H9 (cell line): ENCODE measurements at regions not wholly inside any gene's neighbourhood (a gene's known extent, or its start where the extent isn't known, plus 50 kb on each side); places are given as distances from the start of the nearest gene placed in this dataset.

Experiments
- DNase-seq: peaks from one replicate; pipeline ENCODE4 v3.0.0-alpha.2; 2017
- H2AFZ ChIP-seq: one replicate; pipeline ENCODE4 v1.6.1; 2013; ENCODE audit warnings: mild to moderate bottlenecking, low read length, control low read depth, moderate library complexity
- H2AK5ac ChIP-seq: 2 replicates; pipeline ENCODE4 v1.6.1; 2013; ENCODE audit warnings: low read length, control low read depth, mixed read lengths; ENCODE audit not compliant: insufficient read length
- H2BK120ac ChIP-seq: one replicate; pipeline ENCODE4 v1.6.1; 2013; ENCODE audit warnings: low read depth, mild to moderate bottlenecking, low read length, control low read depth, inconsistent platforms; ENCODE audit not compliant: poor library complexity, severe bottlenecking
- H2BK12ac ChIP-seq: 2 replicates; pipeline ENCODE4 v1.6.1; 2013; ENCODE audit warnings: low read length, control low read depth, mixed read lengths, low read depth; ENCODE audit not compliant: insufficient read length
- H2BK15ac ChIP-seq: 2 replicates; pipeline ENCODE4 v1.6.1; 2013; ENCODE audit warnings: low read depth, low read length, control low read depth
- H2BK20ac ChIP-seq: one replicate; pipeline ENCODE4 v1.6.1; 2013; ENCODE audit warnings: low read depth, mild to moderate bottlenecking, low read length, control low read depth, inconsistent platforms; ENCODE audit not compliant: poor library complexity, severe bottlenecking
- H2BK5ac ChIP-seq: 2 replicates; pipeline ENCODE4 v1.6.1; 2013; ENCODE audit warnings: low read length, control low read depth, mixed read lengths; ENCODE audit not compliant: insufficient read length
- H3K14ac ChIP-seq: 2 replicates; pipeline ENCODE4 v1.6.1; 2013; ENCODE audit warnings: low read length, control low read depth; ENCODE audit not compliant: insufficient read depth
- H3K18ac ChIP-seq: 2 replicates; pipeline ENCODE4 v1.6.1; 2013; ENCODE audit warnings: low read depth, mild to moderate bottlenecking, mixed read lengths, low read length, control low read depth; ENCODE audit not compliant: insufficient read length
- H3K23ac ChIP-seq: 2 replicates; pipeline ENCODE4 v1.6.1; 2013; ENCODE audit warnings: low read length, control low read depth, mixed read lengths, low read depth; ENCODE audit not compliant: insufficient read length
- H3K23me2 ChIP-seq: 2 replicates; pipeline ENCODE4 v1.6.1; 2013; ENCODE audit warnings: low read depth, mild to moderate bottlenecking, mixed read lengths, low read length, control low read depth; ENCODE audit not compliant: insufficient read length, poor library complexity, severe bottlenecking
- H3K27ac ChIP-seq: 2 replicates; pipeline ENCODE4 v1.5.1; 2013; ENCODE audit warnings: low read length, control low read depth, mixed read lengths, low read depth; ENCODE audit not compliant: insufficient read length
- H3K27me3 ChIP-seq: 2 replicates; pipeline ENCODE4 v1.6.1; 2013; ENCODE audit warnings: low read length, control low read depth, inconsistent platforms; ENCODE audit not compliant: insufficient read depth
- H3K4ac ChIP-seq: 2 replicates; pipeline ENCODE4 v1.6.1; 2013; ENCODE audit warnings: low read depth, mild to moderate bottlenecking, control low read depth, inconsistent platforms, low read length, moderate library complexity
- H3K4me1 ChIP-seq: 2 replicates; pipeline ENCODE4 v1.6.1; 2013; ENCODE audit warnings: low read length, control low read depth, inconsistent platforms; ENCODE audit not compliant: insufficient read depth
- H3K4me2 ChIP-seq: 2 replicates; pipeline ENCODE4 v1.6.1; 2013; ENCODE audit warnings: low read length, control low read depth, mixed read lengths; ENCODE audit not compliant: insufficient read length, insufficient read depth
- H3K56ac ChIP-seq: 2 replicates; pipeline ENCODE4 v1.6.1; 2013; ENCODE audit warnings: low read depth, mild to moderate bottlenecking, mixed read lengths, low read length, control low read depth; ENCODE audit not compliant: insufficient read length
- H3K79me1 ChIP-seq: 2 replicates; pipeline ENCODE4 v1.6.1; 2013; ENCODE audit warnings: low read depth, mild to moderate bottlenecking, moderate library complexity, low read length, control low read depth, inconsistent platforms; ENCODE audit not compliant: insufficient read depth, poor library complexity, severe bottlenecking
- H3K79me2 ChIP-seq: 2 replicates; pipeline ENCODE4 v1.6.1; 2013; ENCODE audit warnings: low read length, control low read depth, inconsistent platforms; ENCODE audit not compliant: insufficient read depth
- H3K9ac ChIP-seq: 2 replicates; pipeline ENCODE4 v1.6.1; 2013; ENCODE audit warnings: low read length, control low read depth, mixed read lengths; ENCODE audit not compliant: insufficient read length; ENCODE audit errors: extremely low read depth
- H3K9me3 ChIP-seq: one replicate; pipeline ENCODE4 v1.6.1; 2013; ENCODE audit warnings: low read depth, low read length, inconsistent platforms; ENCODE audit not compliant: control insufficient read depth
- H3T11ph ChIP-seq: one replicate; pipeline ENCODE4 v1.6.1; 2013; ENCODE audit warnings: mild to moderate bottlenecking, low read length, control low read depth, inconsistent platforms
- H4K20me1 ChIP-seq: one replicate; pipeline ENCODE4 v1.6.1; 2013; ENCODE audit not compliant: control insufficient read depth, insufficient read length, insufficient read depth
- H4K5ac ChIP-seq: 2 replicates; pipeline ENCODE4 v1.6.1; 2013; ENCODE audit warnings: low read depth, mild to moderate bottlenecking, mixed read lengths, low read length, control low read depth; ENCODE audit not compliant: insufficient read length
- H4K8ac ChIP-seq: replicated peaks from 2 replicates; pipeline ENCODE4 v1.6.1; 2013; ENCODE audit warnings: low read length, control low read depth, mixed read lengths, low read depth; ENCODE audit not compliant: insufficient read length
- H4K91ac ChIP-seq: 2 replicates; pipeline ENCODE4 v1.6.1; 2013; ENCODE audit warnings: low read depth, mild to moderate bottlenecking, moderate library complexity, mixed read lengths, low read length, control low read depth; ENCODE audit not compliant: insufficient read length
- H3K27ac Mint-ChIP-seq, 3 experiments: 2 replicates in 2 of 3; 3 replicates in 1 of 3; pipeline ENCODE4 v1.8.0; 2020 to 2021; ENCODE audit warnings: mixed read lengths in 3 of 3, mild to moderate bottlenecking in 1 of 3, moderate library complexity in 1 of 3
- H3K27me3 Mint-ChIP-seq: 2 replicates; pipeline ENCODE4 v1.8.0; 2021; ENCODE audit warnings: low read depth, mild to moderate bottlenecking, moderate library complexity, mixed read lengths
- H3K36me3 Mint-ChIP-seq, 3 experiments: 2 replicates in 2 of 3; 3 replicates in 1 of 3; pipeline ENCODE4 v1.8.0; 2020 to 2021; ENCODE audit warnings: low read depth in 3 of 3, mixed read lengths in 3 of 3; ENCODE audit not compliant: insufficient read depth in 1 of 3
- H3K4me1 Mint-ChIP-seq, 2 experiments: 2 replicates each; pipeline ENCODE4 v1.8.0; 2020; ENCODE audit warnings: mixed read lengths in 2 of 2
- H3K4me3 Mint-ChIP-seq, 2 experiments: 2 replicates in 1 of 2; 3 replicates in 1 of 2; pipeline ENCODE4 v1.8.0; 2020 to 2021; ENCODE audit warnings: mild to moderate bottlenecking in 2 of 2, mixed read lengths in 2 of 2, moderate library complexity in 1 of 2
- H3K9me3 Mint-ChIP-seq, 2 experiments: 2 replicates in 1 of 2; 3 replicates in 1 of 2; pipeline ENCODE4 v1.8.0; 2020; ENCODE audit warnings: mild to moderate bottlenecking in 2 of 2, mixed read lengths in 2 of 2, moderate library complexity in 1 of 2
- CTCF ChIP-seq: fragments of 200-600 bp; sonication (generic); conservative IDR thresholded peaks from 3 replicates; pipeline ENCODE4 v1.8.0; 2021; ENCODE audit warnings: antibody characterized with exemption, mild to moderate bottlenecking
- WGBS: extraction: QIAGEN DNeasy Blood & Tissue Kit; methylation state at CpG from one replicate; pipeline ENCODE4 v1.1.7; 2013; ENCODE audit warnings: missing lambda C conversion rate, low lambda C conversion rate, mixed read lengths; ENCODE audit not compliant: insufficient read length; ENCODE audit errors: extremely low coverage; 5-methylcytosine and 5-hydroxymethylcytosine counted together

- Histone ChIP-seq H3K27ac (no peak overlapping the region), H3K4ac (no peak overlapping the region), H2BK12ac (no peak overlapping the region), H3K4me1 (no peaks in the 10 kb centered on the region; the same call in 1 of the 2 replicates), H3K79me2 (no peaks in the 10 kb centered on the region), H3K4me2 (no peak overlapping the region), H3K23me2 (no peaks in the 10 kb centered on the region), H4K5ac (no peak overlapping the region), H3K27me3 (no peaks in the 10 kb centered on the region), H3K23ac (no peak overlapping the region), H4K20me1 (no peaks in the 10 kb centered on the region), H2BK15ac (no peak overlapping the region), H3K18ac (no peak overlapping the region), H3K9ac (no peak overlapping the region), H4K8ac (no peak overlapping the region), H3K9me3 (no peaks in the 10 kb centered on the region), H3T11ph (no peak overlapping the region), H2AFZ (no peak overlapping the region), H3K79me1 (no peaks in the 10 kb centered on the region), H2AK5ac (no peak overlapping the region), H2BK5ac (no peak overlapping the region), H2BK120ac (no peak overlapping the region), H2BK20ac (no peak overlapping the region), H3K56ac (no peak overlapping the region), H3K14ac (no peak overlapping the region), H4K91ac (no peak overlapping the region)
- H3K36me3 Mint-ChIP-seq, result no peaks in the 10 kb centered on the region
- H3K4me1 Mint-ChIP-seq, result peaks cover 7 to 9% of the 10 kb centered on the region in 2 experiments
- no peak for DNase-seq
- H3K9me3 Mint-ChIP-seq, result no peaks in the 10 kb centered on the region
- WGBS, result no CpG with 5 or more reads among the region's 7 CpGs
- H3K27me3 Mint-ChIP-seq, result no peaks in the 10 kb centered on the region
- no peak overlapping the region for H3K27ac Mint-ChIP-seq
- no peak for TF ChIP-seq CTCF
- H3K4me3 Mint-ChIP-seq, result no peak overlapping the region
These were observed 61.7 kb upstream of the PUM1 start for GRCh38 chr1:31127266-31127665.
